ENCODE measurements at regions not wholly inside any gene's neighbourhood (a gene's known extent, or its start where the extent isn't known, plus 50 kb on each side); places are given as distances from the start of the nearest gene placed in this dataset.

DNA sequence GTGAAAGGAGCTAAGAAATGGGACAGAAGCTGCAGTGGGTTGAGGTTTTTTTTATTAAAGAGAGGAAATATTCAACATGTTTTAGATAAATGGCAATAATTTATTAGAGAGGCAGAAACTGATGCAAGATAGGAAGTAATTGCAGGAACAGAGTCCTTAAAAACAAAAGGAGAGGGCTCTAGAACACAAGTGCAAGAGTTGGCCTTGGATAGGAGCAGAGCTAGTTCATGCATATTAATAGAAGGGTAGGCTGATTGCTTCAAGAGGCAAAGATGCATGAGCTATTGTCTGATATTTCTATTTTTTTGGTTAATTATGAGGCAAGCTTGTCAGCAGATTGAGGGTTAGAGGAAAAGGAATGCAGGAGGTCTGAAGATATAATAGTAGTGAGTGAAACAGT, 91.0 kb upstream of the GPRIN3 start:
- no peak overlapping the region for H3K27ac ChIP-seq (ENCODE audit: low read depth, low read length)
- no peaks in the 10 kb centered on the region for H3K36me3 ChIP-seq (ENCODE audit: control insufficient read depth, insufficient read depth, low read length)
- no peak overlapping the region for H3K4me3 ChIP-seq (ENCODE audit: low read length)
- no peaks in the 10 kb centered on the region for H3K27me3 ChIP-seq (ENCODE audit: control insufficient read depth, insufficient read depth, low read length)
- no peaks in the 10 kb centered on the region for H3K4me1 ChIP-seq (ENCODE audit: control insufficient read depth, insufficient read depth, low read length)
- no peak overlapping the region for H3K9ac ChIP-seq (ENCODE audit: low read length)

DNA sequence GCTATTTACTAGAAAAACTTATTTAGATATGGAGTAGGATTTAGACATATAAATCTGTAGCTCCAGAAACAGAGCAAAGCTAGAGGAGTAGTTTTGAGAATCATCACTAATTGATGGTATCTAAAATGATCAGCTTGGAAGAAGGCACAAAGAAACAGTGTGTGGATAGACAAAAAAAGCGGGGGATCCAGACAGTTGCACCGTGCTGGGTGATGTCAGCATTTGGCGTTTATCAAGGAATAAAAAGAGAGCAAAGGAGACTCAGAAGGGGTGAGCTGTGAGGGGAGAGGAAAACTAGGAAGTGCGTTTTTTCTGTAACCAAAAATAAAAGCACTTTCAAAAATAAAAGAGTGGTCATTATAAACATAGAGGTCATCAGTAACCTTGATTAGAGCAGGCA, 90.5 kb upstream of the GPRIN3 start:
- no peaks in the 10 kb centered on the region for H3K4me1 ChIP-seq (ENCODE audit: control insufficient read depth, insufficient read depth, low read length)
- H3K4me3 ChIP-seq (ENCODE audit: low read length): no peak overlapping the region
- no peaks in the 10 kb centered on the region for H3K27me3 ChIP-seq (ENCODE audit: control insufficient read depth, insufficient read depth, low read length)
- no peak overlapping the region for H3K9ac ChIP-seq (ENCODE audit: low read length)
- H3K27ac ChIP-seq (ENCODE audit: low read depth, low read length): no peak overlapping the region
- no peaks in the 10 kb centered on the region for H3K36me3 ChIP-seq (ENCODE audit: control insufficient read depth, insufficient read depth, low read length)

DNA sequence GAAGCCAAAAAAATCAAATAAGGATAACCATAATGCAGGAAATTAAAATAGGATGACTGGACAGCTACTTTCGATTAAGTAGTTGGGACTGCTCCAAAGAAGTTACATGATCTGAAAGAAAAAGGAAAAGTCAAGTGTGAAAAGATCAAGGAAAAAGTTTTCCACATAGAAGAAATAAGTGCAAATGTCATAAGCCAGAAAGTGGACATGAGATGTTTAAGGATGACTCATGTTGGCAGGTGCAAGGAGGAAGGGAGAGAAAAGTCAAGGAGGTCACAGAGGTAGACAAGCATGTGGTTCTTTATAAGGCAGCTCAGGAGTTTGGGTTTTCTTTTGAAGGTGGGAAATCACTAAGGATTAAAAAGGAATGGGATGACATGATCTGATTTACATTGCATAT, 89.8 kb upstream of the GPRIN3 start:
- Histone ChIP-seq H3K36me3 (ENCODE audit: control insufficient read depth, insufficient read depth, low read length) (no peaks in the 10 kb centered on the region), H3K27ac (ENCODE audit: low read depth, low read length) (no peak overlapping the region), H3K27me3 (ENCODE audit: control insufficient read depth, insufficient read depth, low read length) (no peaks in the 10 kb centered on the region), H3K4me3 (ENCODE audit: low read length) (no peak overlapping the region), H3K9ac (ENCODE audit: low read length) (no peak overlapping the region), H3K4me1 (ENCODE audit: control insufficient read depth, insufficient read depth, low read length) (no peaks in the 10 kb centered on the region)

DNA sequence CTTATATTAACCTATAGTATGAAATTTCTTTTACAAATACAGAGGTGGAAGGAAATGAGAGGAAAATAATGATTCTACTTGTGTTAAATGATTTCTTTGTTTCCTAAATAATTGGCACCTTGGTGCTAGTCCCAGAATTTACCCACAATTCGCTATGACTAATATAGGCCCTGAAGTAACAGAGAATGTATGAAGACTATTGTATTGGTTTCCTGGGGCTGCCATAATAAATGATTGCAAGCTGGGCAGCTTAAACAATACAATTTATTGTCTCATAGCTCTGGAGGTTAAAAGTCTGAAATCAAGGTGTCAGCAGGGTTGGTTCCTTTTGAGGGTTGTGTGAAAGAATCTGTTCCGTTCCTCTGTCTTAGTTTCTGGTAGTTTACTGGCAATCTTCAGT, 74.8 kb upstream of the GPRIN3 start:
- no peak overlapping the region for H3K9ac ChIP-seq (ENCODE audit: low read length)
- no peak overlapping the region for H3K4me3 ChIP-seq (ENCODE audit: low read length)
- no peaks in the 10 kb centered on the region for H3K4me1 ChIP-seq (ENCODE audit: control insufficient read depth, insufficient read depth, low read length)
- H3K36me3 ChIP-seq (ENCODE audit: control insufficient read depth, insufficient read depth, low read length): no peaks in the 10 kb centered on the region
- no peak overlapping the region for H3K27ac ChIP-seq (ENCODE audit: low read depth, low read length)
- H3K27me3 ChIP-seq (ENCODE audit: control insufficient read depth, insufficient read depth, low read length): no peaks in the 10 kb centered on the region

DNA sequence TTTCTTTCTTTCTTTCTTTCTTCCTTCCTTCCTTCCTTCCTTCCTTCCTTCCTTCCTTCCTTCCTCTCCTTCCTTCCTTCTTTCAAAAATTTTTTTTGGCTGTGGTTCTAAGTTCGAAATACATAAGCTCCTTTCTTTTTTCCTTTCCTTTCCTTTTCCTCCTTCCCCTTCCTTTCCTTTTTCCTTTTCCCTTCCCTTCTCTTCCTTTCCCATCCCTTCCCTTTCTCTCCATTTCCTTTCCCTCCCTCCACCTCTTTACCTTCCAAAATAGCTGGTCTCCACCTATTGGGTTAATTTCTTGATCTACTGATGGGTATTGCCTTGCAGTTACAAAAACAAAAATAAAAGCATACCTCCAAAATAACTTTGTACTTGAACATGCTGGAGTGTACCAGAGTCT, 73.4 kb upstream of the GPRIN3 start:
- H3K36me3 ChIP-seq (ENCODE audit: control insufficient read depth, insufficient read depth, low read length): no peaks in the 10 kb centered on the region
- H3K27ac ChIP-seq (ENCODE audit: low read depth, low read length): no peak overlapping the region
- no peaks in the 10 kb centered on the region for H3K4me1 ChIP-seq (ENCODE audit: control insufficient read depth, insufficient read depth, low read length)
- H3K4me3 ChIP-seq (ENCODE audit: low read length): no peak overlapping the region
- H3K27me3 ChIP-seq (ENCODE audit: control insufficient read depth, insufficient read depth, low read length): no peaks in the 10 kb centered on the region
- H3K9ac ChIP-seq (ENCODE audit: low read length): no peak overlapping the region

DNA sequence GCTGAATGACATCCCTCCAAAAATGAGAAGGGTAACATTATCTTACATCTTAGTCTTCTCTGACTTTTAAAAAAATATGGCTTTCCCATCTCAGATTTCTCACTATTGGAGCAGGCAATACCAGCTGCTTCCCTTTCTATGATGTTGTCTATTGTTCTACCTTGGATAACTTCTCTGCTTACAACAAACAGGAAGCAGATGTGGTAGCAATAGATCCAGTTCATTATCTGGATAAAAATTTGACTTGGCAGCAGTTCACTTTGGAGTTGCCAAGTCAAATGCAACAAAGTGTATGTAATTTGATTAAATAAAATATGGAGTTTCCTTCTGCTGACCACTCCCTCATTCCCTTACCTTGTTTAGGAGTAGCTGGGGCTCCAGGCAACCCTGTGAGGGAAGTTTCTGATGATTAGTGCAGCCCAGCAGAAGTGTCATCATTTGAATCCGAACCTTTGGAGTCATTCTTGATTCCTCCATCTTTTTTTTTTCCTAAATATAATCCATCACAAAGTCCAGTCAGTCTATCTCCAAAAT, 72.0 kb upstream of the GPRIN3 start:
- no peak overlapping the region for H3K4me3 ChIP-seq (ENCODE audit: low read length)
- H3K27ac ChIP-seq (ENCODE audit: low read depth, low read length): no peak overlapping the region
- no peaks in the 10 kb centered on the region for H3K27me3 ChIP-seq (ENCODE audit: control insufficient read depth, insufficient read depth, low read length)
- H3K4me1 ChIP-seq (ENCODE audit: control insufficient read depth, insufficient read depth, low read length): no peaks in the 10 kb centered on the region
- no peaks in the 10 kb centered on the region for H3K36me3 ChIP-seq (ENCODE audit: control insufficient read depth, insufficient read depth, low read length)
- no peak overlapping the region for H3K9ac ChIP-seq (ENCODE audit: low read length)

DNA sequence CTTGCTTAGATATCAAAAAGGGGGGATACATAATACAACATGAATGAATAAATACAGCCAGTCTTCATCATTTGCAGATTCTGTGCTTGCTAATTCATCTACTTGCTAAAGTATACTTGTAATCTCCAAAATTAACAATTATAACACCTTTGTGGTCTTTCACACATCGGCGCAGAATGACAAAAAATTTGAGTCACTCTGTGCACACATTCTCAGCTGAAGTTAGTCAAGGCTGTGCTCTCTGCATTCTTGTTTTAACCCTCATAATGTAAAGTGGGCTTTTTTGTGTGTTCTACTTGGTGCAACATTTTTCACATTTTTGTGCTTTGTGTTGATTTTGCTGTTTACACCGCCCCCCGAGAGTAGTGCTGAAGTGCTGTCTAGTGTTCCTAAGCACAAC, 65.8 kb upstream of the GPRIN3 start:
- Histone ChIP-seq H3K9ac (ENCODE audit: low read length) (no peak overlapping the region), H3K36me3 (ENCODE audit: control insufficient read depth, insufficient read depth, low read length) (no peaks in the 10 kb centered on the region), H3K4me1 (ENCODE audit: control insufficient read depth, insufficient read depth, low read length) (no peaks in the 10 kb centered on the region), H3K27ac (ENCODE audit: low read depth, low read length) (no peak overlapping the region), H3K4me3 (ENCODE audit: low read length) (no peak overlapping the region), H3K27me3 (ENCODE audit: control insufficient read depth, insufficient read depth, low read length) (no peaks in the 10 kb centered on the region)

DNA sequence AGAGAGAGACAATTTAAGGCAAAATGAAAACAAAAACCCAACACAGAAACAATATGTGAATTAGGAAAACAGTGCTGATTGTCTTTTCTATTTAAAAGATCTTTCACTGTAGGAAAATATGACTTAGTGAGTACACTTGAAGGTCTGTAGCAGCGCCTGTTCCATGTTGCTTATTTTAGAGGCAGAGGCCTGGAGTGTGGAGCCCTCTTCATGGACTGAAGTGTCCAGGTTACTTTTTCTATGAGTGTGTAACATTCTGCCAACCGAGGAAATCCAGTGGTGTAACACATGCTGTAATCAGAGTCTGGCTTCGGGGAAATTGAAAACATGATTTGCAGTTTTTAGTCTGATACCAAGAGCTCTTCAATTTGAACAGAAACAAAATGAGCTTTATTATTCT, 64.0 kb upstream of the GPRIN3 start:
- Histone ChIP-seq H3K4me3 (ENCODE audit: low read length) (no peak overlapping the region), H3K27ac (ENCODE audit: low read depth, low read length) (no peak overlapping the region), H3K36me3 (ENCODE audit: control insufficient read depth, insufficient read depth, low read length) (no peaks in the 10 kb centered on the region), H3K27me3 (ENCODE audit: control insufficient read depth, insufficient read depth, low read length) (no peaks in the 10 kb centered on the region), H3K4me1 (ENCODE audit: control insufficient read depth, insufficient read depth, low read length) (no peaks in the 10 kb centered on the region), H3K9ac (ENCODE audit: low read length) (no peak overlapping the region)

DNA sequence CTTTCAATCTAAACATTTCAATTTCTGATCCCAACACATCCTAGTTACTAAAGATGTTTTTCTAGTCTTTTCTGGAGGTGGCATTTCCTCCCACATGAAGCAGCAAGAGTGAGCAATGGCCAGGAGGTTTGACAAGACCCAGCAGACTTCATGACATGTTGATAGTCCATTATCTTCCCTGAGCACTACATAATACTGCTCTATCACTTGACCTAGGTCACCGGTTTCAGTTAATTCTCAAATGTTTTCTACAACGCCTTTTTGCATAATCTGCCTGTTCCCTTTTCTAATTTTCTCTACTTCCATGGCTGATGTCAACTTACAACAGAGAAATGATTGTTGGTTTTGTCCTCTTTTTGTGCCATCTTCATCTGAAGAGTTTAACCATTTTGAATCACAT, 62.0 kb upstream of the GPRIN3 start:
- Histone ChIP-seq H3K9ac (ENCODE audit: low read length) (no peak overlapping the region), H3K27me3 (ENCODE audit: control insufficient read depth, insufficient read depth, low read length) (no peaks in the 10 kb centered on the region), H3K27ac (ENCODE audit: low read depth, low read length) (no peak overlapping the region), H3K36me3 (ENCODE audit: control insufficient read depth, insufficient read depth, low read length) (no peaks in the 10 kb centered on the region), H3K4me3 (ENCODE audit: low read length) (no peak overlapping the region), H3K4me1 (ENCODE audit: control insufficient read depth, insufficient read depth, low read length) (no peaks in the 10 kb centered on the region)

DNA sequence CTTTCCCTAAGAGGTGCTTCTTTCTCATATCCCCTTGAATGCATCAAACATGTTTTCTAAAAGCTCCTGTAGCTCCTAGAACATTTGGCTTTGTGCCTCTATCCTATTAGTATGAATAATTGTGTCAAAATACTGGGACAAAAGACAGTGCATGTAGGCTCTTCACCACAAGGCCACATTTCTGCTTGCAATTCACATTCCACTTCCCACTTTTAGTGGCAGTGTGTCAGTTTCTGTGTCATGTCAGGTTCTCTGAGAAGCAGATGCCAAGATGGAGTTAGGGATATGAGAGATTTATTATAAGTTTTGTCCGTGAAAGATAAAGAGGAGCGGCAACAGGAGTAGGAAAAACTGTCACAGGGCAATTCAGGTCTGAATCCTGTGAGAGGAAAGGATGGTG, 61.3 kb upstream of the GPRIN3 start:
- Histone ChIP-seq H3K4me1 (ENCODE audit: control insufficient read depth, insufficient read depth, low read length) (no peaks in the 10 kb centered on the region), H3K36me3 (ENCODE audit: control insufficient read depth, insufficient read depth, low read length) (no peaks in the 10 kb centered on the region), H3K4me3 (ENCODE audit: low read length) (no peak overlapping the region), H3K27me3 (ENCODE audit: control insufficient read depth, insufficient read depth, low read length) (no peaks in the 10 kb centered on the region), H3K27ac (ENCODE audit: low read depth, low read length) (no peak overlapping the region), H3K9ac (ENCODE audit: low read length) (no peak overlapping the region)

DNA sequence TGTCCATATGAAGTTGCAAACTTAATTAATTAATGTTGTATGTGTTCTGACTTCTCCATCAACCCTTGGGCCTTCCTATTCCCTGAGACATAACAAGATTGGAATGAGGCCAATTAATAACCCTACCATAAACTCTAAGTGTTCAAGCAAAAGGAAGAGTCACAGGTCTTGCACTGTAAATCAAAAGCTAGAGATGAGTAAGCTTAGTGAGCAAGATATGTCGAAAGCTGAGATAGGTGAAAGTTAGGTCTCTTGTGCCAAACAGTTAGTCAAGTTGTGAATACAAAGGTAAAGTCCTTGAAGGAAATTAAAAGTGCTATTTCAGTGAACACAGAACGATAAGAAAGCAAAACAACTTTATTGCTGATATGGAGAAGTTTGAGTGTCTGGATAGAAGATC, 58.2 kb upstream of the GPRIN3 start:
- no peak overlapping the region for H3K9ac ChIP-seq (ENCODE audit: low read length)
- no peak overlapping the region for H3K27ac ChIP-seq (ENCODE audit: low read depth, low read length)
- no peak overlapping the region for H3K4me3 ChIP-seq (ENCODE audit: low read length)
- H3K36me3 ChIP-seq (ENCODE audit: control insufficient read depth, insufficient read depth, low read length): no peaks in the 10 kb centered on the region
- no peaks in the 10 kb centered on the region for H3K4me1 ChIP-seq (ENCODE audit: control insufficient read depth, insufficient read depth, low read length)
- no peaks in the 10 kb centered on the region for H3K27me3 ChIP-seq (ENCODE audit: control insufficient read depth, insufficient read depth, low read length)

DNA sequence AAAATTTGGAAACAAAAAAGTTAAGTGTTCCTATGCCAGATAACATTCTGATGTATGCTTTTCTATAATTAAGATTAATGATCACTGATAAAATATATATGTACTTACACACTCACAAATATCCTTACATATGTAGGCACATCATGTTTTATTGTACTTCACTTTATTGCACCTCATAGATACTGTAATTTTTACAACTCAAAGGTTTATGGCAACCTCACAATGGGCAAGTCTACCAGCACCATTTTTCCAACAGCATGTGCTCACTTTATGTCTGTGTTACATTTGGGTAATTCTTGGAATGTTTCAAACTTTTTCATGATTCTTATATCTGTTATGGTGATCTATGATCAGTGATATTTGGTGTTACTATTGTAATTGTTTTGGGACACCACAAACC, 57.8 kb upstream of the GPRIN3 start:
- H3K4me3 ChIP-seq (ENCODE audit: low read length): no peak overlapping the region
- no peaks in the 10 kb centered on the region for H3K36me3 ChIP-seq (ENCODE audit: control insufficient read depth, insufficient read depth, low read length)
- H3K4me1 ChIP-seq (ENCODE audit: control insufficient read depth, insufficient read depth, low read length): no peaks in the 10 kb centered on the region
- H3K9ac ChIP-seq (ENCODE audit: low read length): no peak overlapping the region
- H3K27ac ChIP-seq (ENCODE audit: low read depth, low read length): no peak overlapping the region
- H3K27me3 ChIP-seq (ENCODE audit: control insufficient read depth, insufficient read depth, low read length): no peaks in the 10 kb centered on the region

DNA sequence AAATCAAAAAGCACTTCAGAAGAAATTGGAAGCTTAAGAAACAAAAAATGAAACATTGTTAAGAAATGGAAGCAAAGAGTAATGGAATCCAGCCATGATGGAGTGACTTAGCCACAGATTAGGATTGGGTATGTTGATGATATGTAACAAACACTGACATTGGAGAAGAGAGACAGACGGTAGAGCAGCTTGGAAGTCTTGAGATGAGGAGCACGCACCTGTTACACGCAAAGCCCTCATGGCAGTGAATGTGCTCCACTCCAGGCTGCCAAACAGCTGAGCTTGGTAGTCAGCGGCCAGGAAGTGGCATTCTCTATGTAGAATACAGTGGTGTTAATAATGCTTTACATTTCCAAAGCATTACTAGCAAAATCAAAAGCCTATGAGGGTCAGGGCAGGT, 56.9 kb upstream of the GPRIN3 start:
- H3K27me3 ChIP-seq (ENCODE audit: control insufficient read depth, insufficient read depth, low read length): no peaks in the 10 kb centered on the region
- no peak overlapping the region for H3K27ac ChIP-seq (ENCODE audit: low read depth, low read length)
- H3K36me3 ChIP-seq (ENCODE audit: control insufficient read depth, insufficient read depth, low read length): no peaks in the 10 kb centered on the region
- H3K9ac ChIP-seq (ENCODE audit: low read length): no peak overlapping the region
- no peaks in the 10 kb centered on the region for H3K4me1 ChIP-seq (ENCODE audit: control insufficient read depth, insufficient read depth, low read length)
- no peak overlapping the region for H3K4me3 ChIP-seq (ENCODE audit: low read length)

All from rectal smooth muscle tissue (tissue), 1 donor.